PC-9 (cell line): ENCODE measurements at regions not wholly inside any gene's neighbourhood (a gene's known extent, or its start where the extent isn't known, plus 50 kb on each side); places are given as distances from the start of the nearest gene placed in this dataset.

Source experiments
- BruUV-seq: library from RNA; stranded (reverse); fragments of 400-500 nt; replicated peaks from 2 replicates; lab custom pipeline; 2021; lab: Mats Ljungman, UMichigan
- CTCF ChIA-PET: fragments of 300-600 bp; sonication (Branson Sonifier 250); formaldehyde crosslinking; loops from one replicate; lab custom pipeline; 2022; ENCODE audit warnings: antibody characterized with exemption; lab: Charles Lee
- POLR2A ChIA-PET: fragments of 300-600 bp; sonication (Branson Sonifier 250); formaldehyde crosslinking; loops from one replicate; lab custom pipeline; 2022; ENCODE audit warnings: antibody characterized with exemption; ENCODE audit not compliant: unreplicated experiment; lab: Charles Lee
- DNase-seq, 2 experiments: peaks; one replicate each; pipeline versions ENCODE4 v3.0.0 to v3.0.0-alpha.2; 2015 to 2022; ENCODE audit warnings: mixed read lengths in 1 of 2
- H2AFZ ChIP-seq: fragments of 200-600 bp; sonication (generic); 2 replicates; pipeline ENCODE4 v1.8.1; 2017; ENCODE audit warnings: antibody characterized with exemption
- H3F3A ChIP-seq: fragments of 200-600 bp; sonication (generic); 2 replicates; pipeline ENCODE4 v1.8.1; 2017; ENCODE audit warnings: antibody characterized with exemption, mild to moderate bottlenecking, low read depth; ENCODE audit not compliant: insufficient read depth
- H3K27ac ChIP-seq: fragments of 200-600 bp; sonication (generic); 2 replicates; pipeline ENCODE4 v1.6.1; 2016; ENCODE audit warnings: mixed run types
- H3K27me3 ChIP-seq: fragments of 200-600 bp; sonication (generic); 2 replicates; pipeline ENCODE4 v1.6.1; 2016; ENCODE audit warnings: low read depth, mixed run types; ENCODE audit not compliant: insufficient read depth
- H3K36me3 ChIP-seq: fragments of 200-600 bp; sonication (generic); 2 replicates; pipeline ENCODE4 v1.6.1; 2016; ENCODE audit warnings: low read depth, mixed run types
- H3K4me1 ChIP-seq: fragments of 200-600 bp; sonication (generic); replicated peaks from 2 replicates; pipeline ENCODE4 v1.6.1; 2016; ENCODE audit warnings: mixed run types; ENCODE audit not compliant: insufficient read depth
- H3K4me2 ChIP-seq: fragments of 200-600 bp; sonication (generic); 2 replicates; pipeline ENCODE4 v1.6.1; 2017; ENCODE audit warnings: mixed run types
- H3K4me3 ChIP-seq: fragments of 200-600 bp; sonication (generic); 2 replicates; pipeline ENCODE4 v1.6.1; 2016; ENCODE audit warnings: mixed run types
- H3K79me2 ChIP-seq: fragments of 200-600 bp; sonication (generic); 2 replicates; pipeline ENCODE4 v1.6.1; 2017; ENCODE audit warnings: low read depth, mixed run types
- H3K9me2 ChIP-seq: fragments of 200-600 bp; sonication (generic); 2 replicates; pipeline ENCODE4 v1.8.1; 2017; ENCODE audit warnings: mild to moderate bottlenecking; ENCODE audit not compliant: insufficient read depth
- H3K9me3 ChIP-seq: fragments of 200-600 bp; sonication (generic); 2 replicates; pipeline ENCODE4 v1.8.1; 2016; ENCODE audit warnings: low read depth; ENCODE audit not compliant: insufficient read depth
- H4K20me1 ChIP-seq: fragments of 200-600 bp; sonication (generic); 2 replicates; pipeline ENCODE4 v1.8.1; 2017; ENCODE audit not compliant: insufficient read depth
- CTCF ChIP-seq: fragments of 200-600 bp; sonication (generic); conservative IDR thresholded peaks from 2 replicates; pipeline ENCODE4 v1.6.1; 2017; ENCODE audit warnings: mixed run types, antibody characterized with exemption, mild to moderate bottlenecking, moderate library complexity
- EZH2 ChIP-seq: fragments of 200-600 bp; sonication (generic); IDR thresholded peaks from 2 replicates; pipeline ENCODE4 v1.8.0; 2017; ENCODE audit warnings: antibody characterized with exemption, low read depth
- intact Hi-C: fragments of 100-400 bp; cut with micrococcal nuclease; formaldehyde crosslinking; loops from one replicate; pipeline ENCODE4 v1.10.0; 2022; ENCODE audit not compliant: unreplicated experiment

GRCh38 chr21:28337315-28337714 lies 655.4 kb downstream of the LTN1 start:
- Histone ChIP-seq H3F3A (no peaks in the 10 kb centered on the region), H3K27me3 (no peaks in the 10 kb centered on the region), H3K4me2 (no peak overlapping the region), H3K4me3 (no peak overlapping the region), H3K9me2 (no peaks in the 10 kb centered on the region), H4K20me1 (no peaks in the 10 kb centered on the region), H3K27ac (no peak overlapping the region), H3K9me3 (no peaks in the 10 kb centered on the region), H2AFZ (no peak overlapping the region), H3K36me3 (no peaks in the 10 kb centered on the region), H3K79me2 (no peaks in the 10 kb centered on the region), H3K4me1 (no peaks in the 10 kb centered on the region)
- ChIA-PET CTCF (interaction anchor here (0.6 kb wide), 1 partner anchor 221 kb away, joined by 4 read pairs; no protein-coding TSS in a partner anchor), POLR2A (no interaction called here)
- DNase-seq, result no peak
- intact Hi-C loops, result loop anchor here (5.0 to 10.0 kb wide), 2 partner anchors 185 to 283 kb away; no protein-coding TSS in a partner anchor
- TF ChIP-seq CTCF (peak; percentile 44; the same call in 1 of the 2 replicates), EZH2 (no peak)
- BruUV-seq, result no TSS peak

- no TSS peak for BruUV-seq
- ChIA-PET CTCF (interaction anchor here (1.0 kb wide), 2 partner anchors 408 to 409 kb away, joined by 5 read pairs; no protein-coding TSS in a partner anchor), POLR2A (interaction anchor here (0.6 kb wide), 1 partner anchor 1573 kb away, joined by 11 read pairs; no protein-coding TSS in a partner anchor)
- DNase-seq, result peak in 1 of 2 experiments; percentile 4
- Histone ChIP-seq H3K4me2 (no peak overlapping the region), H3K4me1 (no peaks in the 10 kb centered on the region), H4K20me1 (no peaks in the 10 kb centered on the region), H3F3A (no peaks in the 10 kb centered on the region), H3K36me3 (no peaks in the 10 kb centered on the region), H3K27me3 (no peaks in the 10 kb centered on the region), H3K27ac (no peak overlapping the region), H3K4me3 (no peak overlapping the region), H3K9me3 (no peaks in the 10 kb centered on the region), H3K9me2 (no peaks in the 10 kb centered on the region), H3K79me2 (no peaks in the 10 kb centered on the region), H2AFZ (no peak overlapping the region)
- intact Hi-C loops, result loop anchor here (1.0 to 10.0 kb wide), 5 partner anchors 186 to 635 kb away; no protein-coding TSS in a partner anchor
- TF ChIP-seq CTCF (peak; percentile 43; the same call in 1 of the 2 replicates), EZH2 (no peak)
Observed at GRCh38 chr21:28336314-28336713, 656.4 kb downstream of the LTN1 start.

GRCh38 chr21:28334407-28334806 lies 658.3 kb downstream of the LTN1 start:
- Histone ChIP-seq H3K4me3 (no peak overlapping the region), H4K20me1 (no peaks in the 10 kb centered on the region), H3K4me1 (no peaks in the 10 kb centered on the region), H3K9me3 (no peaks in the 10 kb centered on the region), H2AFZ (no peak overlapping the region), H3K9me2 (no peaks in the 10 kb centered on the region), H3K27me3 (no peaks in the 10 kb centered on the region), H3K79me2 (no peaks in the 10 kb centered on the region), H3K27ac (no peak overlapping the region), H3K4me2 (no peak overlapping the region), H3F3A (no peaks in the 10 kb centered on the region), H3K36me3 (no peaks in the 10 kb centered on the region)
- ChIA-PET CTCF (no interaction called here), POLR2A (no interaction called here)
- BruUV-seq, result no TSS peak
- intact Hi-C loops, result loop anchor here (10.0 kb wide), 1 partner anchor 280 kb away; no protein-coding TSS in a partner anchor
- no peak for TF ChIP-seq CTCF
- TF ChIP-seq EZH2, result no peak
- no peak for DNase-seq
